NCI-H128 (cell line): ENCODE measurements at regions not wholly inside any gene's neighbourhood (a gene's known extent, or its start where the extent isn't known, plus 50 kb on each side); places are given as distances from the start of the nearest gene placed in this dataset.
"Not testable (repeated sequence)": the region's sequence is repeated elsewhere in the genome, so short reads cannot be mapped to it uniquely, and the experiment has no call there.

ENCODE experiments used
- DNase-seq: peaks from one replicate; lab custom pipeline; 2025; ENCODE audit not compliant: unreplicated experiment; lab: John Stamatoyannopoulos, UW

DNA sequence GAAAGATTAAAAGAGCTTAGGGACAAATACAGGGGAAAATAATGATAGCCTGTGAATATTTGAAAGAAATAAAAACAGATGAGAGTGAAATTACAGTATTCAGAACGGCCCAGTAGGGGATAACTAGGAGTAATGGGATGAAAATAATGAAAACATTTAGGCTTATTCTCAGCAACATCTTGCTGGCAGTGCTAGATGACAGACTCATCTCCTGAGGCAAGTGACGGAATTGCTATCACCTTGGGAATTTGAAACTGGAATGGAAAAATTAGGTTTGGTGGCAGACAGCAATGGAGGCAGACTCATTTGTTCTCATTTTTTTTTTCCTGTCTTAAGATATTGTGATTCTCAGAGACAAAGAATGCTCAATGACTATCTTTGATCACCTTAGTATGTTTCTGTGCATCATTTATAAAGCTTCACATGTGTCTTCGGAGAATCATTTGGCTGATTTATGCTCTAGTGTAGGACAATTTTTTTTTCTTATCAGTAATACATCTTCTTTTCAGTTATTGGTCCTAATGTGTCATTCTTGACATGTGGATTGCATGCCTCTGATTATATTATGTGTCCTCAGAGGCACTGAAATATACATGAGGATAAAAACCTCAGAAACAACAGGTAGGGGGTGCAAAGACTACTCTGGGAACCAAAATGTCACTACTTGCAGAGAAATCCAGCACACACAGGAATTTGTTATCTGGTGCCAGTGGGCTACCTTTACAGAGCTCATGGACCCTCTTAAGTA is 711.7 kb downstream of the EDEM1 start:
- DNase-seq, result no peak

DNA sequence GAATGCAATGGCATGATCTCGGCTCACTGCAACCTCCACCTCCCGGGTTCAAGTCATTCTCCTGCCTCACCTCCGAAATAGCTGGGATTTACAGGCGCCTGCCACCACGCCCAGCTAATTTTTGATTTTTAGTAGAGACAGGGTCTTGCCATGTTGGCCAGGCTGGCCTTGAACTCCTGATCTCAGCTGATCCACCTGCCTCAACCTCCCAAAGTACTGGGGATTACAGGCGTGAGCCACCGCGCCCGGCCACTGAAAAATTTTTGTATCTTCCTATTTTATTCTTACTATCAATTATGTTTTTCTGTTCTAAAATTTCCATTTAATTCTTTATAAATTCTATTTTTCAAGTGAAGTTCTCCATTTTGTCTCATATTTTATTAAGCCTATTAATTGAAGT is 730.4 kb downstream of the EDEM1 start:
- no peak for DNase-seq

DNA sequence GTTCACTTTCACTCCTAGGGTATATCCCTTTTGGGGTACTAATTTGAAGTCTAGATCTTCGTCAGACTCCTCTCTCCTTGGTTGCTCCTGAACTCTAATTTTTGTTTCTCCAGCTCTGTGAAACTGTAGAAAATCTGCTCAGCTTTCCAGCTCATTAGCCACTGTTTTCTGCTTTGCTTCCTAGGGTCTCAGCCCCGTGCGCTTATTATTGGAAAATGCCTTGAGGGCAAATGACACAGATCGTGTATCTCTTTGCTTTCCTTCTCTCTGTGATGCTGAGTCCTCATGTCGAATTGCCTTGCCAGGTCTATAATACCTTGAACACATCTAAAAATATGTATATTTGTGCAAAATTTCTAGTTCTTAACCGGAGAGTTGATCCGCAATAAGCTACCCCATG is 731.1 kb downstream of the EDEM1 start:
- DNase-seq, result no peak

DNA sequence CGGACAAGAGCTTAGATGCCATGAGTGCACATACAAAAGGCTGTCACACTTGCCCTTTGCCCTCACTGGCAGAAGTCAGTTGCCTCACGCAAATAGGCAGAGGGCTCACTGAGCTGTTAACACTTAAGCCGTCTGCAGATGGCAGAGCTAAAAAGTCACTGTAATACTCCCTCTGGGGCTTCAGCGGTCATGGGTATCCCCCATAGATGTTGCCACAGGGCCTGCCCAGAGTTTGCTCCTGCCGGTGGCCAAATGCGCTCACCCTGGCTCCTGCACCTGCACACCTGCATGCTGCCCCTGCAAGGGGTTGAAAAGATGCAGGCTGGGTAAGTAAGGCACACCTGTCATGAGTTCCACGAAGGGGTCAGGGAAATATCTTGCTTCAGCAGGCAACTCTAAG is 741.5 kb downstream of the EDEM1 start:
- no peak for DNase-seq

DNA sequence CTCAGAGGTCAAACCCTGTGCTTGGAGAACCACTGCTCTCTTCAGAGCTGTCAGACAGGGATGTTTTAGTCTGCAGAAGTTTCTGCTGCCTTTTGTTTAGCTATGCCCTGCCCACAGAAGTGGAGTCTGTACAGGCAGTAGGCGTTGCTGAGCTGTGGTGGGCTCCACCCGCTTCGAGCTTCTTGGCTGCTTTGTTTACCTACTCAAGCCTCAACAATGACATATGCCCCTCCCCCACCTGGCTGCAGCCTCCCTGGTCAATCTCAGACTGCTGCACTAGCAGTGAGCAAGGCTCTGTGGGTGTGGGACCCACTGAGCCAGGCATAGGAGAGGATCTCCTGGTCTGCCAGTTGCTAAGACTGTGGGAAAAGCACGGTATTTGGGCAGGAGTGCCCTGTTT is 756.6 kb downstream of the EDEM1 start:
- DNase-seq, result not testable (repeated sequence)

DNA sequence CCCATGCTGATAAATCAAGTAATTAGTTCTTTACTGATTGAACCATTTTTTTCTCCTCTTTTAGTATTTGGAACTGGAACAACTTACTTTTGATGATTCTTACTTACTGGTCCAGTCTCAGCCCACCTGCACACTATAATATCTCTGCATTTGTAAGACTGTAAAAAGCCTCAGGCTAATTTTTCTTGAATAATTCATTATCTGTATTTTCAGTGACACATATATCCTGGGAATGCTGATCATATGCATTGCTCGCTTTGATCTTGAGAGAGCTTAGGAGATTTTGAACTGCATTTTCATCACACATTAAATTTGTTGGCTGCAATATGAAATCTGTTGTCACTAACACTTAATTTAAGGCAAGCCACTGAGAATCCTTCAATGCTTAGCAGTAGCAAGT is 760.6 kb downstream of the EDEM1 start:
- no peak for DNase-seq

DNA sequence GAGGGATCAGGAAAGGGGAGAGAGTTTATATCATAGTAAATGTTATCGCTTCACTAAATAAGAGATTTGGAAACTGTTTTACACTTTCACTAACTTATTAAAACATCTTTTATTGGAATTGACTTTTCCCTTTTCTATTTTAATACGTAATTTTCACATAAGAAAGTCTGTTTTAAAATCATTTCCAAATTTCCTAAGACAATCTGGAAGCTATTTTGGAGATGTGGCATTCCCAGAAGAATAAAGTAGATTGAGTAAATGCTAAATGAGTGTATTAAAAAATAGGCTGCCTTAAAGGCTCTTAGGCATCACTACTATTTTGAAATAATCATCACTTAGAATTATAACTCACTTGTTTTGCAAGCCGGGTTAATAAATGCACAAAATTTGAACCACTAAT is 763.5 kb downstream of the EDEM1 start:
- DNase-seq, result no peak

DNA sequence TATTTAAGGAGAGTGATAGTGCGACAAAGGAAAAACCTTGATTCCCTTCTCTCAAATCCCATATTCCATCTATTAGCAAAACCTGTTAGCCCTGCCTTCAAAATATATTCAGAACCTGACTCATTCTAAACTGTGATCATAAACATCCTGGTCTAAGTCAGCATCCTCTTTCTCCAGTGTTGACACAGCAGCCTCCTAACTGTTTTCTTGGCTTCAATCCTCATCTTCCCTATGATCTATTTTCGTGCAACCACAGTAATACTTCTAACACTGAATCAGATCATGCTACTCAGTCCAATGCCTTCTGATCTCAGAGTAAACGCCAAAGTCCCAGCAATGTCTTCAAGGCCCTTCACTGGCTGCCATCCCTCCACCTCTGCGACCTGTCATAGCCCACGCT is 785.1 kb downstream of the EDEM1 start:
- DNase-seq, result no peak

DNA sequence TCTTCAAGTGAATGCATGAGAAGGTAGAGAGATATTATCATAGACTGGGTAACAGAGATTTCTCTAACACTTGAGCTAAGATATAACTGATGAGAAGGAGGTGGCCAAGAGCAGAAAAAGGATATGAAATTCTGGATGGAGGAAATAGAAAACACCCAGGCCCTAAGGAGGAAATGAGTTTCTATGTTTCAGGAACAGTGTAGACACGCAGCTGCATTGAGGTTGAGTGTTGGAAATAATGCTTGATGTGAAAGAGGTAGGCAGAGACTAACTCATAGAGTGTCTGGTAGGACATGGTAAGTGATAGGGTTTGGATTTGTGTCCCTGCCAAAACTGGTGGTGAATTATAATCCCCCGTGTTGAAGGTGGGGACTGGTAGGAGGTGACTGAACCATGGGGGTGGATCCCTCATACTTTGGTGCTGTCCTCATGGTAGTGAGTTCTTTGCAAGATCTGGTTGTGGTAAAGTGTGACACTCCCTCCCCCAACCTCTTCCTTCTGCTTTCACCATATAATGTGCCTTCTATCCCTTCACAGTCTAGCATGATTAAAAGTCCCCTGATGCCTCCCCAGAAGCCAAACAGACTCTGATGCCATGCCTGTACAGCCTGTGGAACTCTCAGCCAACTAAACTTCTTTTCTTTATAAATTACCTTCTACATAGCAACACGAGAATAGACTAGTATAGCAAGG is 787.3 kb downstream of the EDEM1 start:
- no peak for DNase-seq

DNA sequence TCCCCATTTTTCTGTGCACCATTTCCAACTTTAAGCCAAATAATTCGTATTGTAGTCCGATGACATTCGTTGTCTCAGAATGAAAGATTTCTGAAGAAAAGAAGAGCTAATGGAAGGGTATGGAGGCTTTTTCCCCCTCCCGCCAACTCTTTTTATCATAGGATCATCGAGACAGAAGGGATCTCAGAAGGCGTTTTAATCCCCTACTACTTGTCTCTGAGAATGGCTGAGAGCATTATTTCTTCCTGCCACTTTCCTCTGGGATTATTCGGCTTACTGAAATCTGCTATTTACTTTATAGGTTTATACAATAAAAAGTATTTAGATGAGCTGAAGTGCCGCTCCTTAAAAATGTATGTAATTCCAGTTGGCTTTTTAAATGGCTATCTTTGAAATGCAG is 789.8 kb downstream of the EDEM1 start:
- DNase-seq, result no peak

DNA sequence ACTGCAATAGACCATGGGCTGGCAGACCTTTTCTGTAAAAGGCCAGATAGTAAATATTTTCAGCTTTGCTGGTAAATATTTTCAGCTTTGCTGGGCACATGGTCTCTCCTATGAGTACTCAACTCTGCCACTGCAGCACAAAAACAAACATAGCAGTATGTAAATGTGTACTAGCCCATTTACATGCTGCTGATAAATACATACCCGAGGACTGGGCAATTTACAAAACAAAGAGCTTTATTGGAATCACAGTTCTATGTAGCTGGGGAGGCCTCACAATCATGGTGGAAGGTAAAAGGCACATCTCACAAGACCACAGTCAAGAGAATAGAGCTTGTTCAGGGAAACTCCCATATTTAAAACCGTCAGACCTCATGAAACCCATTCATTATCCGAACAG is 793.0 kb downstream of the EDEM1 start:
- no peak for DNase-seq

DNA sequence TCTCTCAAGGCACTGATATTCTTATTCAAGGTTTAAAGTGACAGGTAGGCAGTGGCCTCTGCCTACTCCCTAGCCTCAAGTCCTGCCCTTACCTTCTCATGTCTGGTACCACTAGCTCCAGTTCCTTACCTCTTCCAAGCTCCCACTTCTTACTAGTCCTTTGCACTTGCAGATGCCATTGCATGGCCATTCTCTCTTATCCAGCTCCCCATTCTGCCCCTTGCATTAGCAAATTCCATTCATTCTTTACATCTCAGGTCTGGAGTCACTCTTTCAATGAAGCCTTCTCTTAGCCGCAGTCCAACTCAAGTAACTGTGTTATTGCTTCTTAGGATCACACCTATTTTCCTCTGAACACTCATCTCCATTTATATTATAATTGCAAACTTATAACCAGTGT is 807.1 kb downstream of the EDEM1 start:
- DNase-seq, result no peak

DNA sequence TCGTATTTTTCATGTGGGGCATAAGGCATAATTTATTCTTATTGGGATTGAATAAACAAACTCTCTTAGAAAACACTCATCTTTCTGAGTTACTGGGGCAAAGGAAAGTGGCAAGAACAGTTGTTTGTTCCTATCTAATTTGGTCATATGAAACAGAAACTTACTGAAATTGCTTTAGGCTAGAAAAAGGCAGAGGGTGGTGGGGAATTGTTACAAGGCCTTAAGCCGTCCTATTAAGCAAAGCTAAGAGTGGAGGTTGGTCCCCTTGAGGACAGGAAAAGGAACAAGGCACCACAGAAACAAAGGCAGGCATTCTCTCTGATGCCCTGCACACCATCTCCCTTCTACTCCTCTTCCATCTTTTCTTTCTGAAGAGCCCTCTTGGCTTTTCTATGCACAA is 830.9 kb downstream of the EDEM1 start:
- no peak for DNase-seq

DNA sequence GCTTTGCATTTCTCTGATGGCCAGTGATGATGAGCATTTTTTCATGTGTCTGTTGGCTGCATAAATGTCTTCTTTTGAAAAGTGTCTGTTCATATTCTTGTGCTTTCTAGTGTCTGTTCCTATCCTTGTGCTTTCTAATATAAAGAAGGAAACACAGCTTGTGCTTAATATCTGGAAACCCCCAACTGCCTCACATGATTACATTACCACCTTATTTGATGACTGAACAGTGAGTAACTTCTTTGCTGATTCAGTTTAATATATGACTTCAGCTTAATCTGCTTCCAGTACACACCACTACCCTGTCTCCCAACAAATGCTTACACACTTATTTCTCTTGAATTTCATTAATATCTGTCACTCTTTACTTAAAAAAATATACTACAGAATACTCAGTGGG is 835.1 kb downstream of the EDEM1 start:
- no peak for DNase-seq

DNA sequence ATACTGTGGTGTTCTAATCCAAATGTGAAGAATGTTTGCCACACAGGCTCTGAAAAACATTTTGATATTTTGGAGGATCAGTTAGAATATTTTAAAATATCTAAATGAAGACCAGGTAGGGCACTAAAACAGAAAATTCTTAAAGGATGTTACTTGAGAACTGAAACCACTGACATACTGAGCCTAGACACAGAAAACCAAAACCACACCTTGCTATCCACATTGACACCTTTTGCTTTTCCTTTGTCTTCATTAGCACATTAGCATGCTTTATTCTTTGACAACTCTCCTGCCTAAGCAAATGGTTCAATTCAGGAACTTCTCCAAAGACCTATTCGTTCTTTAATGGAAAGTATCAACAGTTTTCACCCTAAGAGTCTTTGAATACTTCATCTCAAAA is 835.9 kb upstream of the GRM7 start:
- no peak for DNase-seq

DNA sequence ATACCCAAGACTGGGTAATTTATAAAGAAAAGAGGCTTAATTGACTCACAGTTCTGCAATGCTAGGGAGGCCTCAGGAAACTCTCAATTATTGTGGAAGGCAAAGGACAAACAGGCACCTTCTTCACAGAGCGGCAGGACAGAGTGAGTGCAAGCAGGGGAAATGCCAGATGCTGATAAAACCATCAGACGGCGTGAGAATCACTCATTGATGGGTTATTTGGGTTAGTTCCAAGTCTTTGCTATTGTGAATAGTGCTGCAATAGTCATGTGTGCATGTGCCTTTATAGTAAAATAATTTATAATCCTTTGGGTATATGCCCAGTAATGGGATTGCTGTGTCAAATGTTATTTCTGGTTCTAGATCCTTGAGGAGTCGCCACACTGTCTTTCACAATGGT is 830.3 kb upstream of the GRM7 start:
- DNase-seq, result peak; percentile 4

DNA sequence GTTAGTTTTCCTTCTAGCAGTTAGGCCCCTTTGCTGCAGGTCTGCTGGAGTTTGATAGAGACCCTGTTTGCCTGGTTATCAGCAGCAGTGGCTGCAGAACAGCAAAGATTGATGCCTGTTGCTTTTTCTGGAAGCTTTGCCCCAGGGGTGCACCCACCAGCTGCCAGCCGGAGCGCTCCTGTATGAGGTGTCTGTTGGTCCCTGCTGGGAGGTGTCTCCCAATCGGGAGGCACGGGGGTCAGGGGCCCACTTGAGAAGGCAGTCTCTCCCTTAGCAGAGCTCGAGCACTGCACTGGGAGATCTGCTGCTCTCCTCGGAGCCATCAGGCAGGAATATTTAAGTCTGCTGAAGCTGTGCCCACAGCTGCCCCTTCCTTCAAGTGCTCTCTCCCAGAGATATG is 825.3 kb upstream of the GRM7 start:
- no peak for DNase-seq

DNA sequence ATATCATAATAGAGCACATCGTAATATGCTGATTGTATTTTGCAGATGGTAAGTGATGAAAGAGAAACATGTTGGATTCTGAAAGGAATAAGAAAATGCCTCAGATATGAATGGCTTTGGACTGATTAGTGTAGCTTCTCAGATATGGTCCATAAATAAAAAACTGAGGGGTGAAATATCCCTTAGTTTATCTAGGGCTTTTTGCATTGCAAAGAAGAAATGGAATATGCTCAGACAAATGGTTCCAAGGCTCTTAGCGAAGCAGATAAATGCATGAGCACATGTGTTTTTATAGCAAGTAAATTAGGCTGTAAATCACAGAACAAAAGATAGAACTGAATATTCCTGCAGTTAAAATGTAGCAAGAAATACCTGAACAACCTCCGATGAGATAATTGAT is 820.9 kb upstream of the GRM7 start:
- DNase-seq, result no peak

DNA sequence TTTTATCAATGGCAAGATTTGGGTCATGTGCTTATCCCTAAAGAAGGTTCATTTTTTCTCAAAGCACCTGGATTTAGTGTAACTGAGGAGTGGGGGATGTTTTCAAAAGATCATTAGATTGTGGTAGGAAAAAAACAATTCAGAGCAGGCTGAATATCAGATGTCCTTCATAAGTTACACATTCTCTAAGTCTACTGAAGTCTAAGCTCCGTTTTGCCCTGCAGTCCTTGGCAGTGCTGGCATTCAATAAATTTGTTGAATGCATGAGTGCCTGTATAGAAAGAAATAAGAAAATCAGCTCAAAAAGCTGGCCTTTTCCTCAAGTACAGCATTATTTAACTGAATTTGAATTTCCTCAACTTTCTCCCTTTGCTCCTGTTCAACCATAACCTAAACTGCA is 819.0 kb upstream of the GRM7 start:
- no peak for DNase-seq

DNA sequence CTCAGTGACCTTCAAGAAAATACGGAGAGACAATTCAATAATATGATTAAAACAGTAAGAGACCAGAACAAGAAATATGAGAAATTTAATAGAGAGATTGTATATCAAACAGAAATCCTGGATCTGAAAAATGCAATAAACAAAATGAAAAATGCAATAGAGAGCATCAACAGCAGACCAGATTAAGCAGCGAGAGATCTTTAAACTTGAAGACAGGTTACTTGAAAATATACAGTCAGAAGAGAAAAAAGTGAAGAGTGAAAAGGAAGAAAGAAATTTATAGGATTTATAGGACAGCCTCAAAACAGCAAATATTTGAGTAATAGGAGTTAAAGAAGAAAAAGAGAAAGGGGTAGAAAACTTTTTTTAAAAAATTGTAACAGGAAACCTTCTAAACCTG is 813.9 kb upstream of the GRM7 start:
- DNase-seq, result no peak

DNA sequence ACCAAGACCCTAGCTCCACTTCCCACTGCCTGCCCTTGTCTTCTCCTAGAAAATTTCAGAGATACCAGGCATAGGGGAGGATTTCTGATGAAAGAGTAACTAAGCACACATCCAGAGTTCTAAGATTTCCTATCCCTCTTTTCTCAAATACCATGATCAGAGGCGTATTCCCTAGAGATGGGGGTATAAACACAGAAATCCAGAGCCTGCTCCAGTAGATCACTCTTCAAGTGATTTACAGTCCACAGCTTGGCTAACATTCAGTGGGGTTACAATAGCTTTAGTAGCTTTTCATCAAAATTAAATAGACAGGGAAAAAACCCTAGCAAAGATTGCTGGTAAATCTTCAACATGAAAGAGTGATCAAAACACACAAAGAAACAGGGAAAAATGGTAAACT is 800.7 kb upstream of the GRM7 start:
- no peak for DNase-seq

DNA sequence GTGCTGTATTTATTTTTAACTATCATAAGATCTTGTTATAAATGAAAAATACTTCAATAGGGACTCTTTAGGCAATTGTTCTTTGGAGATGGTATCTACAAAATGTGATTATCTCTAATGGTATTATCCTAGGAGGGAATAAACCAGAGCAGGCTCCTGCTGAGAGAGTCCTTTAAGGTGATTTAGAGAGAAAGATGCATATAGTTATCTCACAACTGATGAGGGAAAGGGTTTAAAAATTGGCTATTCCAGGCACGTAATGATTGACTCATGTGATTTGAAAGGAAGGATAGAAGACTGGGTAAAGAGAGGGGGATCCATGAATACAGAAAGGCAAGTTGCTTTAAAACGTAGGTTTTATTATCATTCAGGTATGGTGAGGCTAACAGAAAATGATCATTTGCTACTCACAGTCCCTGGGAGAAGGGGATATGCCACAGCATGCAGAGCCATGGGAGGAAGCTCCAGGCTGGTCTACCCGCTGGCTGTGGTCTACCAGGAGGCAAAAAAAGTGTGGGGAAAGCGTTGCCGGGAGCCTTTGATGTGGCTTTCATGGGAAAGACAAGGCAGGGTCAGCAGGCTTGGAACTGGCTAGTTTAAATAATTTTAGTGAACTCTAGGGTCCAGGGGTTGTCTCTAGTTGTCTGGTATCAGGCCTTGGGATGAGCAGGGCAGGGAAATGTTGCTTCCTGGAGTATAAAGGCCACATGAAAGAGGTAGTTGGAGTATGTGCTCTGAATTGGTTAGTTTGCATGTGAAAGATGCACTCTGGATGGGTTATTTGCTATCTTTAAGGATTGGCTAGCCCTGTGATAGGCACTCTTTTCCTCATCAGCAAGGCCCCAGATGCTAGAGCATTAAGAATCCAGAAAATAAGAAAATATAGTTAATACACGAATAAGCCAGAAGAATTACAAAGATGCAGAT is 798.4 kb upstream of the GRM7 start:
- no peak for DNase-seq
